GM21528 (cell line): ENCODE measurements at regions not wholly inside any gene's neighbourhood (a gene's known extent, or its start where the extent isn't known, plus 50 kb on each side); places are given as distances from the start of the nearest gene placed in this dataset.

ENCODE experiments used
- ATAC-seq: cut with Tn5 transposase; IDR thresholded peaks from one replicate; pipeline ENCODE4 v1.9.1; 2021; ENCODE audit warnings: mild to moderate bottlenecking, moderate library complexity; ENCODE audit not compliant: unreplicated experiment, low FRiP score

GRCh38 chr20:41952166-41952565, 334.0 kb upstream of the CHD6 start:
- ATAC-seq: no peak

GRCh38 chr20:41951615-41952014, 333.4 kb upstream of the CHD6 start:
- no peak for ATAC-seq

- no peak for ATAC-seq
These were observed 321.5 kb upstream of the CHD6 start for GRCh38 chr20:41939659-41940058.

- no peak for ATAC-seq
These were observed 320.2 kb upstream of the CHD6 start for GRCh38 chr20:41938353-41938752.

GRCh38 chr20:41935259-41935791, 317.1 kb upstream of the CHD6 start:
- no peak for ATAC-seq

GRCh38 chr20:41932431-41932830, 314.3 kb upstream of the CHD6 start:
- no peak for ATAC-seq

GRCh38 chr20:41927655-41928054, 309.5 kb upstream of the CHD6 start:
- ATAC-seq: no peak

GRCh38 chr20:41927189-41927588, 309.0 kb upstream of the CHD6 start:
- no peak for ATAC-seq

- ATAC-seq: no peak
These were observed 307.3 kb upstream of the CHD6 start for GRCh38 chr20:41925476-41925875.

- ATAC-seq: no peak
These were observed 305.4 kb upstream of the CHD6 start for GRCh38 chr20:41923624-41924023.

- no peak for ATAC-seq
These were observed 295.0 kb upstream of the CHD6 start for GRCh38 chr20:41913146-41913545.

- ATAC-seq: no peak
These were observed 292.4 kb upstream of the CHD6 start for GRCh38 chr20:41910558-41910957.

- no peak for ATAC-seq
These were observed 287.0 kb upstream of the CHD6 start for GRCh38 chr20:41905199-41905598.

GRCh38 chr20:41903586-41903985, 285.4 kb upstream of the CHD6 start:
- ATAC-seq: no peak

GRCh38 chr20:41902346-41902745, 284.2 kb upstream of the CHD6 start:
- no peak for ATAC-seq

GRCh38 chr20:41900201-41900691, 282.1 kb upstream of the CHD6 start:
- no peak for ATAC-seq

- no peak for ATAC-seq
These were observed 279.5 kb upstream of the CHD6 start for GRCh38 chr20:41897708-41898107.

- ATAC-seq: no peak
These were observed 277.3 kb upstream of the CHD6 start for GRCh38 chr20:41895241-41896032.

- no peak for ATAC-seq
These were observed 276.2 kb upstream of the CHD6 start for GRCh38 chr20:41894255-41894963.

GRCh38 chr20:41892031-41892430, 273.9 kb upstream of the CHD6 start:
- ATAC-seq: no peak

- no peak for ATAC-seq
These were observed 271.7 kb upstream of the CHD6 start for GRCh38 chr20:41889844-41890224.
